OCI-LY7 (cell line): ENCODE measurements at regions not wholly inside any gene's neighbourhood (a gene's known extent, or its start where the extent isn't known, plus 50 kb on each side); places are given as distances from the start of the nearest gene placed in this dataset.

Experiments
- EZH2phosphoT487 ChIP-seq: fragments of 200-600 bp; sonication (generic); IDR thresholded peaks from 2 replicates; pipeline ENCODE4 v1.6.1; 2018; ENCODE audit warnings: low read depth, borderline replicate concordance, mild to moderate bottlenecking, mixed run types, antibody characterized with exemption, low read length, moderate library complexity, mixed read lengths
- TF ChIP-seq, protein P1 (sequence below): fragments of 200-600 bp; sonication (generic); conservative IDR thresholded peaks from 2 replicates; pipeline ENCODE4 v1.5.1; 2014; ENCODE audit warnings: mild to moderate bottlenecking, antibody characterized with exemption, low read length, moderate library complexity, mixed read lengths

DNA sequence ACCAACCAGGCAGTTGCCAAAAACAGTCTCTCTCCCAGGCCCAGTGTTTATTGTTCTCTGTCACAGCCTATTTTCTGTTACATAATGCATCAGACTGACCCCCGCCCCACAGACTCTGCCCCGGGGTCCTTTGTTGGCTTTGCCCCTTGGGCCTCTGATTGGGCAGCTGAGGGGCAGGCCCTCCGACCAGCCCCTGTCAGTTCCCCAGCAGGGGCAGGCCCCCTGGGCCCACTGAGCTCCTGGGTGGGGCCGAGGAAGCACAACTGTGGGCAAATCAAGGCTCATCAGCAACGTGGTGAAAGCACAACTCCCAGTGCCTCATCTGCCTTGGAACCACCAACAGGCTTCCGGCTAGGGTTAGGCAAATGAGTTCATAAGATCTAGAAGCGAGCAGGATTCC lies 160.1 kb upstream of the MYCN start:
- TF ChIP-seq, protein P1, sequence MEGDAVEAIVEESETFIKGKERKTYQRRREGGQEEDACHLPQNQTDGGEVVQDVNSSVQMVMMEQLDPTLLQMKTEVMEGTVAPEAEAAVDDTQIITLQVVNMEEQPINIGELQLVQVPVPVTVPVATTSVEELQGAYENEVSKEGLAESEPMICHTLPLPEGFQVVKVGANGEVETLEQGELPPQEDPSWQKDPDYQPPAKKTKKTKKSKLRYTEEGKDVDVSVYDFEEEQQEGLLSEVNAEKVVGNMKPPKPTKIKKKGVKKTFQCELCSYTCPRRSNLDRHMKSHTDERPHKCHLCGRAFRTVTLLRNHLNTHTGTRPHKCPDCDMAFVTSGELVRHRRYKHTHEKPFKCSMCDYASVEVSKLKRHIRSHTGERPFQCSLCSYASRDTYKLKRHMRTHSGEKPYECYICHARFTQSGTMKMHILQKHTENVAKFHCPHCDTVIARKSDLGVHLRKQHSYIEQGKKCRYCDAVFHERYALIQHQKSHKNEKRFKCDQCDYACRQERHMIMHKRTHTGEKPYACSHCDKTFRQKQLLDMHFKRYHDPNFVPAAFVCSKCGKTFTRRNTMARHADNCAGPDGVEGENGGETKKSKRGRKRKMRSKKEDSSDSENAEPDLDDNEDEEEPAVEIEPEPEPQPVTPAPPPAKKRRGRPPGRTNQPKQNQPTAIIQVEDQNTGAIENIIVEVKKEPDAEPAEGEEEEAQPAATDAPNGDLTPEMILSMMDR = no peak
- no peak for TF ChIP-seq EZH2phosphoT487
